ENCODE measurements at regions not wholly inside any gene's neighbourhood (a gene's known extent, or its start where the extent isn't known, plus 50 kb on each side); places are given as distances from the start of the nearest gene placed in this dataset.

DNA sequence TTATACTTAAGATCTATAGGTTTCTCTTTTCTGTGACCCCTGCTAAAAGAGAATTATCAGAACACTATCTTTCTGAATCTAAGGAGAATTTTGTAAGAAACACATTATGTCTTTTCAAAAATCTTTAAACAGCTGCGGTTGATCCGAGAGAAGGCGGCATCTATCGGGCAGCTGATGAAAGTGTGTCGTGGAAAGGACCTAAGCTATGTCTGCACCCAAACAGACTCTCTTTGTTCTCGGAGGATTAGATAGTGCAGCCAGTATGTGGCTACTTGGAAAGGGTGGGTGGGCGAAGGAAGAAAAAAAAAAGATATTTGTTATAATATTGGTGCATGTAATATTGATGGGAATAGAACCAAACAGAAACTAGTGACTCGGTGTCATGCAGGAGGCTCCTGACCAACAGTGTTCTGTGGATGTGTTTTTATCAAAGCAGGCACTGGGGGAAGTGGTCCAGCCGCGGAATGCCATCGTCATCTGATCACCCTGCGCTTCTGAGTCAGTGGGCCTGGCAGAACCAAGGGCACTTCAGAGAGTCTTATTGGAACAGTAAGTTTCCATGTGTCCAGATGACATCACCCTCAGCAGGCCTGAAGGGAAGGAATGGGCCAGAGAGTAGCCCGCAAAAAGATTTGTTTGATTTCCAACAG is 509.7 kb upstream of the AKR1E2 start:
- Mint-ChIP-seq H3K4me1 (ENCODE audit: low read depth, unreplicated experiment) (no peaks in the 10 kb centered on the region), H3K27ac (ENCODE audit: unreplicated experiment) (no peak overlapping the region), H3K4me3 (ENCODE audit: low read depth, unreplicated experiment) (no peak overlapping the region), H3K36me3 (ENCODE audit: insufficient read depth, unreplicated experiment) (no peaks in the 10 kb centered on the region), H3K27me3 (ENCODE audit: unreplicated experiment) (no peaks in the 10 kb centered on the region), H3K9me3 (ENCODE audit: low read depth, unreplicated experiment) (no peaks in the 10 kb centered on the region)
- intact Hi-C loops (cut with micrococcal nuclease; ENCODE audit: unreplicated experiment): no loop called here
- CTCF ChIA-PET: interaction anchor here (0.6 kb wide), 1 partner anchor 289 kb away, joined by 3 read pairs; no protein-coding TSS in a partner anchor
- no TSS peak for BruUV-seq (replicated peaks)
- DNase-seq: no peak
- TF ChIP-seq, protein P1, sequence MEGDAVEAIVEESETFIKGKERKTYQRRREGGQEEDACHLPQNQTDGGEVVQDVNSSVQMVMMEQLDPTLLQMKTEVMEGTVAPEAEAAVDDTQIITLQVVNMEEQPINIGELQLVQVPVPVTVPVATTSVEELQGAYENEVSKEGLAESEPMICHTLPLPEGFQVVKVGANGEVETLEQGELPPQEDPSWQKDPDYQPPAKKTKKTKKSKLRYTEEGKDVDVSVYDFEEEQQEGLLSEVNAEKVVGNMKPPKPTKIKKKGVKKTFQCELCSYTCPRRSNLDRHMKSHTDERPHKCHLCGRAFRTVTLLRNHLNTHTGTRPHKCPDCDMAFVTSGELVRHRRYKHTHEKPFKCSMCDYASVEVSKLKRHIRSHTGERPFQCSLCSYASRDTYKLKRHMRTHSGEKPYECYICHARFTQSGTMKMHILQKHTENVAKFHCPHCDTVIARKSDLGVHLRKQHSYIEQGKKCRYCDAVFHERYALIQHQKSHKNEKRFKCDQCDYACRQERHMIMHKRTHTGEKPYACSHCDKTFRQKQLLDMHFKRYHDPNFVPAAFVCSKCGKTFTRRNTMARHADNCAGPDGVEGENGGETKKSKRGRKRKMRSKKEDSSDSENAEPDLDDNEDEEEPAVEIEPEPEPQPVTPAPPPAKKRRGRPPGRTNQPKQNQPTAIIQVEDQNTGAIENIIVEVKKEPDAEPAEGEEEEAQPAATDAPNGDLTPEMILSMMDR (IDR thresholded peaks at IDR 0.05; ENCODE audit: unreplicated experiment): no peak

DNA sequence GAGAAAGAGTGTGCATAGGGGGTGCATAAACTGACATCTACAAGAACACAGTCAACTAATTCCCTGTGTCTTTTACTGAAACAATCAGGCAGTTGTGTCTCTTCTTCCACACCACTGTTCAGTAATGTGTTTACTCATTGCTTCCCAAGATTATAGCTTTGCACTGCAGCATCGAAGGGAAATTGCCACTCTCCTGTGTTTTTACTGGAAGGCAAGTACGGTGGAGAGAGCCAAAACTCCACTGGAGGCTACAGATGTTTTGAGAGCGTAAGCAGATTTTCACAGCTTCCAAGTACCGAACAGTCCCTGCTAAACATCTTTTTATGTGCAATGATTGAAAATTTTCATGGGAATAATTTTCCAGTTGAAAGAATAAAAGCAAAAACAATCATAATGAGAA is 510.5 kb upstream of the AKR1E2 start:
- H3K4me1 Mint-ChIP-seq (ENCODE audit: low read depth, unreplicated experiment): no peaks in the 10 kb centered on the region
- intact Hi-C loops (cut with micrococcal nuclease; ENCODE audit: unreplicated experiment): no loop called here
- DNase-seq: no peak
- H3K27me3 Mint-ChIP-seq (ENCODE audit: unreplicated experiment): no peaks in the 10 kb centered on the region
- H3K27ac Mint-ChIP-seq (ENCODE audit: unreplicated experiment): no peak overlapping the region
- CTCF ChIA-PET: no interaction called here
- H3K4me3 Mint-ChIP-seq (ENCODE audit: low read depth, unreplicated experiment): no peak overlapping the region
- no TSS peak for BruUV-seq (replicated peaks)
- TF ChIP-seq, protein P1 (IDR thresholded peaks at IDR 0.05; ENCODE audit: unreplicated experiment): no peak
- no peaks in the 10 kb centered on the region for H3K36me3 Mint-ChIP-seq (ENCODE audit: insufficient read depth, unreplicated experiment)
- H3K9me3 Mint-ChIP-seq (ENCODE audit: low read depth, unreplicated experiment): no peaks in the 10 kb centered on the region

DNA sequence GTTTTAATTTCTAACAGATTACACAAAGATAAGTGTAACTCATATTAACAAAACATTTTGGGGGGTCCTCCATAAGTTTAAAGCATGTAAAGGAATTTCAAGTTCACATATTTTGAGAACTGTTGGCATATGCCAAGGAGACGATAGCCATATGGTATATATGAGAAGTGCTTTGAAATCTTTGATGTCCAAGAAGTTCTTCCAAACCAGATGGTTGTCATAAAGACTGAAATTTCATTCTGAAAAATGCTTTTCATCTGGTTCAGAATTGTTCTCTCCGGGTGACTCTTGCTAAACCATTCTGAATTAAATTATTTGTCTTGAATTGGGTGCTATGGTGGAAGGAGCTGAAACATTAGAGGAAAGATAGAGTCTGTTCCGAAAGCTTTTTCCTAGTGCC is 513.0 kb upstream of the AKR1E2 start:
- no peaks in the 10 kb centered on the region for H3K36me3 Mint-ChIP-seq (ENCODE audit: insufficient read depth, unreplicated experiment)
- H3K27me3 Mint-ChIP-seq (ENCODE audit: unreplicated experiment): no peaks in the 10 kb centered on the region
- no peak overlapping the region for H3K4me3 Mint-ChIP-seq (ENCODE audit: low read depth, unreplicated experiment)
- intact Hi-C loops (cut with micrococcal nuclease; ENCODE audit: unreplicated experiment): no loop called here
- CTCF ChIA-PET: no interaction called here
- no TSS peak for BruUV-seq (replicated peaks)
- TF ChIP-seq, protein P1 (IDR thresholded peaks at IDR 0.05; ENCODE audit: unreplicated experiment): no peak
- no peak for DNase-seq
- no peak overlapping the region for H3K27ac Mint-ChIP-seq (ENCODE audit: unreplicated experiment)
- H3K9me3 Mint-ChIP-seq (ENCODE audit: low read depth, unreplicated experiment): no peaks in the 10 kb centered on the region
- no peaks in the 10 kb centered on the region for H3K4me1 Mint-ChIP-seq (ENCODE audit: low read depth, unreplicated experiment)

DNA sequence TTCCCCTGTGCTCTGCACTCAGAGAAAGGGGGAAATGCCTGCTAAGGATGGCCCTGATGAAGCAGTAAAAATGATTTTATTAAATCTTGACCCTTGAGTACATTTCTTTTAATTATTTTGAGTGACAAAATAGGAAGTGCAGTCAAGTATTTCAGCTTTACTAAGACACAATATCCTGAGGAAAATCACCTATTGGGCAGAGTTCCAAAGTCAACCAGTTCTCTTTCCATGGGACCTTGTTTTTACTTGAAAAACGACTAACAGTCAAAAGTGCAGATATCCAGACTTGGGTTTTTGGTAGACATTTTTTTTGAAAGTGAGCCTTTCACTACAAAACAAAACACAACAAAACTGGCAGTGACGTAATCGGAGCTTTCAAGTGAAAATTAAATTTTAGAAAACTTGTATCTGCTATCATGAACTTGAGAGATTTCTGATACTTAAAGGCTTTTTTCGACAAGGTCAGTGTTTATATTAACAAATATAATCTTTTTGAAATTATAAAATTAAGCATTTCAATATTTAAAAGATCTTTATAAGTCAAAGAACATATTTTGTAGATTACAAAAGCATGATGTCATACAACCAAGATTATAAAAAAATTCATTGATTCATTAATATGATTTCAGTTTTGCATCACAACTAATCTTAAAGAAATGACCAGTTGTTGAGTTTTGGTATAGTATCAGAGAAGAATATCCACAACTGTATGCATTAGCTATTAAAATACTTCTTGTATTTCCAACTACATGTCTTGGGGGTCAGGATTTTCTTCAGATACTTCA is 513.8 kb upstream of the AKR1E2 start:
- Mint-ChIP-seq H3K9me3 (ENCODE audit: low read depth, unreplicated experiment) (no peaks in the 10 kb centered on the region), H3K36me3 (ENCODE audit: insufficient read depth, unreplicated experiment) (no peaks in the 10 kb centered on the region), H3K4me1 (ENCODE audit: low read depth, unreplicated experiment) (no peaks in the 10 kb centered on the region), H3K27ac (ENCODE audit: unreplicated experiment) (no peak overlapping the region), H3K4me3 (ENCODE audit: low read depth, unreplicated experiment) (no peak overlapping the region), H3K27me3 (ENCODE audit: unreplicated experiment) (no peaks in the 10 kb centered on the region)
- DNase-seq: no peak
- BruUV-seq (replicated peaks): no TSS peak
- TF ChIP-seq, protein P1 (IDR thresholded peaks at IDR 0.05; ENCODE audit: unreplicated experiment): no peak
- CTCF ChIA-PET: no interaction called here
- intact Hi-C loops (cut with micrococcal nuclease; ENCODE audit: unreplicated experiment): no loop called here

All from Calu3 (cell line).